ENCODE measurements at regions not wholly inside any gene's neighbourhood (a gene's known extent, or its start where the extent isn't known, plus 50 kb on each side); places are given as distances from the start of the nearest gene placed in this dataset.

GRCh38 chr13:68995972-68996667 lies 1111.5 kb upstream of the ATXN8OS start:
- intact Hi-C loops (cut with micrococcal nuclease; ENCODE audit: unreplicated experiment): no loop called here
- ChIA-PET CTCF (no interaction called here), POLR2A (no interaction called here)
- no peaks in the 10 kb centered on the region for H3K27me3 ChIP-seq (replicated peaks; ENCODE audit: control insufficient read depth, insufficient read depth, low read length)
- no peak for DNase-seq
- no peaks in the 10 kb centered on the region for H3K4me1 ChIP-seq
- Mint-ChIP-seq H3K4me3 (ENCODE audit: unreplicated experiment) (no peak overlapping the region), H3K27me3 (ENCODE audit: insufficient read depth, unreplicated experiment) (no peaks in the 10 kb centered on the region), H3K4me1 (ENCODE audit: low read depth, unreplicated experiment) (no peaks in the 10 kb centered on the region), H3K27ac (ENCODE audit: unreplicated experiment) (no peak overlapping the region), H3K9me3 (ENCODE audit: unreplicated experiment) (peaks cover 16% of the 10 kb centered on the region), H3K36me3 (ENCODE audit: insufficient read depth, unreplicated experiment) (no peaks in the 10 kb centered on the region)
- H3K4me3 ChIP-seq (ENCODE audit: low read depth, low read length): no peak overlapping the region
- H3K36me3 ChIP-seq (ENCODE audit: control insufficient read depth, insufficient read depth, low read length): no peaks in the 10 kb centered on the region
- TF ChIP-seq CTCF (IDR thresholded peaks at IDR 0.05; ENCODE audit: insufficient read depth in 1 of 2, low read depth in 1 of 2, low read length in 1 of 2, severe bottlenecking in 1 of 2, unreplicated experiment in 1 of 2): no peak
- no TSS peak for BruUV-seq (replicated peaks)
- H3K9me3 ChIP-seq: 0 out of 2 replicates have a peak, but pooled peaks cover 3% of the 10 kb centered on the region

GRCh38 chr13:68993154-68993553 lies 1114.5 kb upstream of the ATXN8OS start:
- no TSS peak for BruUV-seq (replicated peaks)
- DNase-seq: no peak
- H3K4me3 Mint-ChIP-seq (ENCODE audit: unreplicated experiment): no peak overlapping the region
- H3K36me3 Mint-ChIP-seq (ENCODE audit: insufficient read depth, unreplicated experiment): no peaks in the 10 kb centered on the region
- intact Hi-C loops (cut with micrococcal nuclease; ENCODE audit: unreplicated experiment): no loop called here
- TF ChIP-seq CTCF (IDR thresholded peaks at IDR 0.05; ENCODE audit: insufficient read depth in 1 of 2, low read depth in 1 of 2, low read length in 1 of 2, severe bottlenecking in 1 of 2, unreplicated experiment in 1 of 2): no peak
- no peaks in the 10 kb centered on the region for H3K27me3 Mint-ChIP-seq (ENCODE audit: insufficient read depth, unreplicated experiment)
- Histone ChIP-seq H3K27me3 (replicated peaks; ENCODE audit: control insufficient read depth, insufficient read depth, low read length) (no peaks in the 10 kb centered on the region), H3K36me3 (ENCODE audit: control insufficient read depth, insufficient read depth, low read length) (no peaks in the 10 kb centered on the region), H3K4me1 (no peaks in the 10 kb centered on the region), H3K4me3 (ENCODE audit: low read depth, low read length) (no peak overlapping the region), H3K9me3 (no peaks in the 10 kb centered on the region)
- ChIA-PET CTCF (no interaction called here), POLR2A (no interaction called here)
- no peaks in the 10 kb centered on the region for H3K4me1 Mint-ChIP-seq (ENCODE audit: low read depth, unreplicated experiment)
- H3K27ac Mint-ChIP-seq (ENCODE audit: unreplicated experiment): no peak overlapping the region
- no peaks in the 10 kb centered on the region for H3K9me3 Mint-ChIP-seq (ENCODE audit: unreplicated experiment)

GRCh38 chr13:68988176-68988575 lies 1119.5 kb upstream of the ATXN8OS start:
- CTCF ChIA-PET: no interaction called here
- no peaks in the 10 kb centered on the region for H3K4me1 ChIP-seq
- H3K9me3 ChIP-seq: no peaks in the 10 kb centered on the region
- Mint-ChIP-seq H3K36me3 (ENCODE audit: insufficient read depth, unreplicated experiment) (no peaks in the 10 kb centered on the region), H3K27ac (ENCODE audit: unreplicated experiment) (no peak overlapping the region), H3K4me3 (ENCODE audit: unreplicated experiment) (no peak overlapping the region), H3K4me1 (ENCODE audit: low read depth, unreplicated experiment) (no peaks in the 10 kb centered on the region), H3K27me3 (ENCODE audit: insufficient read depth, unreplicated experiment) (peaks cover 3% of the 10 kb centered on the region), H3K9me3 (ENCODE audit: unreplicated experiment) (no peaks in the 10 kb centered on the region)
- TF ChIP-seq CTCF (IDR thresholded peaks at IDR 0.05; ENCODE audit: insufficient read depth in 1 of 2, low read depth in 1 of 2, low read length in 1 of 2, severe bottlenecking in 1 of 2, unreplicated experiment in 1 of 2): no peak
- no TSS peak for BruUV-seq (replicated peaks)
- DNase-seq: no peak
- H3K36me3 ChIP-seq (ENCODE audit: control insufficient read depth, insufficient read depth, low read length): no peaks in the 10 kb centered on the region
- H3K4me3 ChIP-seq (ENCODE audit: low read depth, low read length): no peak overlapping the region
- POLR2A ChIA-PET: no interaction called here
- intact Hi-C loops (cut with micrococcal nuclease; ENCODE audit: unreplicated experiment): no loop called here
- no peaks in the 10 kb centered on the region for H3K27me3 ChIP-seq (replicated peaks; ENCODE audit: control insufficient read depth, insufficient read depth, low read length)

Measured in Caco-2 (cell line).